HCT116 (cell line): ENCODE measurements at regions not wholly inside any gene's neighbourhood (a gene's known extent, or its start where the extent isn't known, plus 50 kb on each side); places are given as distances from the start of the nearest gene placed in this dataset.

Experiments
- CTCF ChIP-seq, 3 experiments: fragments of 200-600 bp in 1 of 3; sonication (generic) in 1 of 3; IDR thresholded peaks in 2 of 3; conservative IDR thresholded peaks in 1 of 3; 2 replicates each; pipeline ENCODE4 v1.5.1; 2012 to 2017; ENCODE audit warnings: low read depth in 2 of 3, low read length in 2 of 3, antibody characterized with exemption in 1 of 3, borderline replicate concordance in 1 of 3, control low read depth in 1 of 3, mild to moderate bottlenecking in 1 of 3, mixed read lengths in 1 of 3, mixed run types in 1 of 3, moderate library complexity in 1 of 3; ENCODE audit not compliant: insufficient read depth in 1 of 3
- EZH2 ChIP-seq: fragments of 200-600 bp; sonication (generic); IDR thresholded peaks from 2 replicates; pipeline ENCODE4 v1.6.1; 2017; ENCODE audit warnings: antibody characterized with exemption, mixed run types
- EZH2phosphoT487 ChIP-seq: fragments of 200-600 bp; IDR thresholded peaks from 2 replicates; pipeline ENCODE4 v1.6.1; 2018; ENCODE audit warnings: antibody characterized with exemption, borderline replicate concordance
- POLR2A ChIP-seq: IDR thresholded peaks from 2 replicates; pipeline ENCODE4 v1.7.0; 2011; ENCODE audit warnings: borderline replicate concordance; ENCODE audit not compliant: insufficient read depth, insufficient read length; ENCODE audit errors: extremely low read depth
- POLR2AphosphoS5 ChIP-seq: IDR thresholded peaks from 2 replicates; pipeline ENCODE4 v1.6.1; 2011; ENCODE audit warnings: mild to moderate bottlenecking, low read depth, low read length, moderate library complexity
- SRF ChIP-seq: IDR thresholded peaks from 2 replicates; pipeline ENCODE4 v1.6.1; 2012; ENCODE audit warnings: low read depth

DNA sequence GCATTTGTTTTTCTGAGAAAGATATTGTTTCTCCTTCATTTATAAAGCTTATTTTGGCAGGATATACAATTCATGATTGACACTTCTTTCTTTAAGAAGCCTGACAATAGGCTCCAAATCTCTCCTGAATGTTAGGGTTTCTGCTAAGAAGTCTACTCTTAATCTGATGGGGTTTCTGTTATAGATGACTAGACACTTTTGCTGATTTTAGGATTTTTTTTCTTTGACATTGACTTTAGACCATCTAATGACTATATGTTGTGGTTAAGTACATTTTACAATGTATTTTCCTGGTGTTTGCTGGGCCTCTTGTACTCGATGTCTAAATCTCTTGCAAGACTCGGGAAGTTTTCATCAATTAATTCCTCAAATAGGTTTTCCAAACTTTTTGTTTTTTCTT, 321.8 kb upstream of the SMIM30 start:
- no peak for TF ChIP-seq CTCF (IDR thresholded peaks at IDR 0.05 in 2 of 3, conservative IDR thresholded peaks at IDR 0.05 in 1 of 3; ENCODE audit: borderline replicate concordance in 1 of 3, insufficient read depth in 1 of 3, low read depth in 2 of 3, low read length in 2 of 3)
- TF ChIP-seq EZH2phosphoT487 = no peak
- no peak for TF ChIP-seq EZH2
- TF ChIP-seq POLR2AphosphoS5 = no peak
- no peak for TF ChIP-seq SRF
- TF ChIP-seq POLR2A = no peak
